SIG-M5 (cell line): ENCODE measurements at regions not wholly inside any gene's neighbourhood (a gene's known extent, or its start where the extent isn't known, plus 50 kb on each side); places are given as distances from the start of the nearest gene placed in this dataset.

ENCODE experiments used
- DNase-seq: peaks from one replicate; lab custom pipeline; 2025; lab: John Stamatoyannopoulos, UW

DNA sequence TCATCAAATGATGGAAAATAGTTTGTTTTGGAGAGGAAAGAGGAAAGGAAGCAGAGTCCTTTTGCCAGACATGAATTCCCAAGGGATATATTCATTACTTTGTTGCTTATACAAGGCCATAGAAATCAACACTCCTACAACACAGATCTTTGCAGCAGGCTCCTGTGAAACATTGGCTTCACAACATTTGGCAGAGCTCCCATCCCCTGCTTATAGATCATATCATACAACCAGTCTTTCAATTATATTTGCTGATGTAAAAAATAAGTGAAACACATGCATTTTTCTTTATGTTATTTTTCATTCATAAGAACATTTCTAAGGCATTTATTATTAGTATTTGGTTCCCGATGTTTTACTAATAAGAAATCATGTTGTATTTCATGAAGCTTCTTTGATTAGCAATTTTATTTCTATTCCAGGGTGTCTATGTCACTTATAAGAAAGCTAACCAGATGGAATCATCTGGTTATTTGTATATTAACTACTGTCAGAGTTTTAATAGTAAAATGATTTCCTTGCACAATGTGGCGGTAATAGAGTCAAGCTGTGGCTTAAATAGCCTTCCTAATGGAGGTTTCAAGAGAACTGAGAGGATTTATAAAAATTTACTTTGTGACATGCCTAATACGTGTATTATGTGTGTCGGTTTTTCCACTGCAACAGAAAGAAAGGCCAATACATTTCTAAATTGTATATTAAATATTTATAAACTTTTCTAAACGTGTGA lies 470.3 kb upstream of the NCAM2 start:
- no peak for DNase-seq

DNA sequence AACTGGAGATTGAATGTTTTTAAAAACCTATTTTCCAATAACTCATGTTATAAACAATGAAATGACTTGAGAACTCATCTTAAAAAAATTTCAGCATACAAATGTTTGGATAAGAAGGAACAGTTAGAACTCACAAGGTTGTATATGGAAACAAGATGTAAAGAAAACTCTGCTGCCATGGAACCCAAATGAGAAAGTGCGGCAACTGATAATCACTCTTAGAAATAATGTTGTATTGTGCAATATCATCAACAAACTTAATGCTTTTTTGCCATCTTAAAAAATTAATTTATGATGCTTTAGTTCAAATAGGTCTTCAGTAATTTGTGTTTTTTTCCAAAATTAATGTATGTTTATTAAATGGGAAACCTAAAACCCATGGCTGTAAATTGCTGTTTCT lies 461.1 kb upstream of the NCAM2 start:
- DNase-seq = no peak

DNA sequence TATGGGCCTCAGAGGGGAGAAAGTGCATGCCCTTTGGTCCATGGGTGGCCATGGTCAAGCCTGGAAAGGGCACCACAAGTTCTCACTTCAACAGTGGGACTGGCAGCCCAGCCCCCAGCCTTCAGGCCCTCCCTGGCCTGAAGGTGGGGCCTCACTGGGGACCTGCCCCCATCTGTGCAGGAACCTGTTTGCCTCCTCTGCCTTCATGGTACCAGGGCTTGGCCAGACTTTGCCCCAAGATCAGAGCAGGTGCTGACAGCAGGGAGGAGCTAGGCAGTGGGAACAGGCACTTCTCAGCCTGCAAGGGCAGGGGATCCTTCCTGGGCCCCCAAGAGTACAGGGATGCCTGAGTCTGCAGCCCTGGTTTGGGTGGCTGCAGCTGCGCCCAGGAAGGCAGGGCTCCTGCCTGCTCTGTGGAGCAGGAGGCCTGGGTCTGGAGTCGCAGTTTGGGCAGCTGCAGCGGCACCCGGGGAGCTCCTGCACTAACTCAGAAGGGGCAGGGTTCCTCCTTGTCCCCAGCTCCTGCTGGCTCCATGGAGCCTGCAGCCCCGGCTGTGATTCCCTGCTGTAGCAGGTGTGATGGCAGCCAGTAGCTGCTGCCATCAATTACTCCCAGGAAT lies 460.1 kb upstream of the NCAM2 start:
- no peak for DNase-seq

DNA sequence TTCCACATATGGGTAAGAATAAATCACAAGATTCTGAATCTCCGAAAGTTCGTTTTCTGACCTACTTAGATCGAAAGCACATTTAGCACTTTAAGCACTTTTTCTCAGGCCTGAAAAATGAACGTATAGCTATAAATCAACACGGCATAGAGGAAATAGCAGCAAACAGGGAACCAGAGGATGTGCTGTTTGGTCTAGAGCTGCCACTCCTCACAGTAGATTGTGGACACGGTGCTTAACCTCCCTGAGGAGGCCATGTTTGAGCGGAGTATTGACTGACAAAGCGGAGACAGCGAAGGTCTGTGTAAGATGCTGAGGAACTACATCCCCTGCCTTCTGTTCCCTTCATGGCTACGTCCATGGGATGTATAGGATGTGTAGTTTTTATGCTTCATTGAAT lies 452.8 kb upstream of the NCAM2 start:
- DNase-seq = no peak

DNA sequence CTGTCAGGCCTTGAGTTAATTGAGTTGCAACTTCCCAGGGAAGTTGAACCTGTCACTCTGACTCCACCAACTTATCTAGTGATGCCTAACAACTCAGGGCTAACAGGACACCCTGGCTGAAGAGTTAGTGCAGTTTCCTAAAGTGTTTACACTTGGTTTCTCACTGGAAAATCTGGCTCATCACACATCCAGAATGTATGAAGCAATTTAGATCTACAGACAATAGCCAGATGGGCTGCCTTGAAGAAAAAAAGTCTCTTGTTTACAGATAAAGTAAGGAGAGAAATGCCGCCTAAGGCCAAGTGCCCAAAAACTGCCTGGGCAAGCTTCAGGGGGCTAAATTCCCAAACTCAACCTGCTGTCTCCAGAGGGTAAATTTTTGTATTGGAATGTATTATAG lies 446.3 kb upstream of the NCAM2 start:
- no peak for DNase-seq

DNA sequence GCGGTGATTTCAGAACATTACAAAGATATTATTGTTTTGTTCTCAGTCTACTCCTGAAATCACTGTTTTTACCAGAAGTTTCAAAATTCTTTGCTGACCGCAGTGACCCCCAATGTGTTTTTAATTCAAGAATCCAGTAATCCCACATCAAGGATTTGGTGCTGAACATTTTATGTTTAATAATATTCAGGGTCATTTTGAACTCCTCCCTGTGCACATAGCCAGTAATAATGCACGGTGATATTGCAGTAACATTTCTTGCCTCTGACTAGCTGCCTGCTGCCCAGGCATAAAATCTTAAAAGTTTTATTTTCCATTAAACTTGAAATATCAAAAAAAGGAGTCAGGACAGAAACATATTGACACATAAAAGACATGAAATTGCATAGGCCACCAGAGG lies 443.4 kb upstream of the NCAM2 start:
- DNase-seq = no peak

DNA sequence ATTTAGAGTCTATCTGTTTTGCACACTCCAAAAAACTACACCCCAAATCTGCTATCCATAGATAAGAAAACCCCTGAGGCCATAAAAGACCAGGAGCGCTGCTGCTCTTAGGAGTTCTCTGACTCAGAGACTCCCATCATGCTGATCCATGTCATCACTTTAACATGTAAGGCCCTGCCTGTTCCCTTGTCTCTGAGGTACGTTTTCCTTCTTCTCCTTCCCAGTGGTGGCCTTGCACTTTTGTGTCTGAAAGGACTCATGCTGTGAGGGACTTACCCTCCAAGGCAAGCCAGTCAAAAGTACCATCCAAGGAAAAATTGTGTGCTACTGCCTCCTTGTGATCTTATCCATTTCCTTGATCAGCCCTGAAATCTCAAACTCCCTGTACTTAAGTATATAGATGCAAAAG lies 427.4 kb upstream of the NCAM2 start:
- no peak for DNase-seq

DNA sequence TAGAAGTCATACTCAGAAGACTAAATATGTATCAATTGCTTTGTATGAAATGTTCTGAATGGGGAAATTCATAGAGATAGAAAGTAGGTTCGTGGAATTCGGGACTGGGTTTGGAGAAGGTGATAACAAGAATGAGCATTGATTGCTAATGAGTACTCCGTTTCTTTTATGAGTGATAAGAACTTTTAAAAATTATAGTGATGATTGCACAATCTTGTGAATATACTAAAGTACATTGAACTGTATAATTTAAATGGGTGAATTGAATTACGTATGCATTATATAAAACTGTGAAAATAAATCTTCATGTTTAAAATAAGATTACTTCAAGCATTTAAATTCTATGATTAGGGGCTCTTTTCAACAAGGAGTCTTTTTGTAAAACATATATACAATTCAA lies 425.6 kb upstream of the NCAM2 start:
- DNase-seq = no peak

DNA sequence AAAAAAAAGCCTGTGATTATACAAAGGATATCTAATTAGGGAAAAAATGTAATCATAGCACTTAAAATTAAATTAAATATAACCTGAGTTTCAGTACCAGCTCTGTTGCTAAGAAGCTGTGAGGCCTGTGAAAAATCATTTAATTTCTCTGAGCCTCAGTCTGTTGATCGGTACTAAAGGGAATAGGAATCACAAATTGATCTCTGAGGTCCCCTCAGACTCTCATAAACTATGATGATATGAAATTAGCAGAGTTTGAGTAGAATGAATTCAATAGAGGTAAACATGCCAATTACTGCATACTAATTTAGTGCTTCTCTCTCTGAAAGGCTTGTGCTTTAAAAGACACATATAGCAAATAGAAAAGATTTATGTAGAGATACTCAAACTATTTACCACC lies 416.8 kb upstream of the NCAM2 start:
- no peak for DNase-seq

DNA sequence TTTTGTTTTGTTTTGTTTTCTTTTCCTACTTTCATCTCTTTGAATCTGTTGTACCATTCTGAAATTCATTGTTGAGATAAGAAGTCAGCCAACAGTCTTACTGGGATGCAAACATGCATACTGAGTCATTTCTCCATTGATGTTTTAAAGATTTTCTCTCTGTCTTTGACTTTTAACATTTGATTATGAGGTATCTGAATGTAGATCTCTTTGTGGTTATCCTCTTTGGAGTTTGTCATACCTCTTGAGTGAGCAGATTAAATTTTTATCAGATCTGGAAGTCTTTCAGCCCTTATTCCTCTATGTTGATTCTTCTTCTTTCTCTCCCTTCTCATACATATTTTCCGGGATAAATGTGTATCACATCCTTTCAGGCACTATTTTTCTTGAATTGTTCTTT lies 406.9 kb upstream of the NCAM2 start:
- no peak for DNase-seq

DNA sequence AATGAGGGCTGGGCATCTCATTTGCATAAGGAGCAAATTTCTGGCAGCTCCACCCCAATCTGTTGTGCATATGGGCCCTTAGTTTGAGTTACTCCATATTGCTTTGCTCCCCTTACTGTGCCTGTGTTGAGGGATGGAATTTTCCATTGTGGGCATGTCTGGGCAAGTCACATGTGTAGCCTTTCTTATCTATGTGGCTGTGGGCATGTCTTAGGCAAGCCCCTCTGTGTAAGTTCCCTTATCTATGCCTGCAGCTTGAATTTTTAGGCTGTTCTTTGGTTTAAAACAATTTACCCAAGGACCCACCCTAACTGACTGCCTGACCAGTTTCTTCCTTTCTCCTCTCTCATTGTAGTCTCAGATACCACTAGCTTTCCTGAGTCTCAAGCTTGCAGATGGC lies 405.7 kb upstream of the NCAM2 start:
- DNase-seq = no peak

DNA sequence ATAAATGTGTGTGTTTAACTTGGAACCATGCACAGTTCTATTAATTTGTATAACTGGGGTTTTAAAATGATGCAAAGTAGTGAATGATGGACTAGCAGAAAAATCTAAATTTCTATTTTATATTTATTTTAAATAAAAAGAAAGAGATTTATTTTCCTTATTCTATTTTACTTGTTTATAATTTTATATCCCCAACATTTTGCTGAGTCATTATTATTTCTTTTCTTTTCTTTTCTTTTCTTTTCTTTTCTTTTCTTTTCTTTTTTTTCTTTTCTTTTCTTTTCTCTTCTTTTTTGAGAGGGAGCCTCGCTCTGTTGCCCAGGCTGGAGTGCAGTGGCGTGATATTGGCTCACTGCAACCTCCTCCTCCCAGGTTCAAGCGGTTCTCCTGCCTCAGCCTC lies 395.0 kb upstream of the NCAM2 start:
- no peak for DNase-seq

DNA sequence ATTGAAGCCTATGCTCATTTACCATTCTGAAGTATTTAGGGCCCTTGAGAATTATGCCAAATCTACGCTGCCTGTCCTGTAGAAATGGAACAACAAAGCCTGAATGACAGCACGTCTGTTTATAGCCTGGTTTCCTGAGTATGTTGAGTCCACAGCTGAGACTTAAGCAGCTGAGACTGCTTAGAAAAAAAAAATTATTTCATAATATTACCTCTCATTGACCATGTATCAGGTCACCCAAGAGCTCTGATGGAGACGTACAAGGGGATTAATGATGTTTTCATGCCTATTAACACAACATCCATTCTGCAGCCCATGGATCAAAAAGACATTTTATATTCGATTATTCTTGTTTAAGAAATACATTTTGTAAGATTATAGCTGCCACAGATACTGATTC lies 387.2 kb upstream of the NCAM2 start:
- no peak for DNase-seq

DNA sequence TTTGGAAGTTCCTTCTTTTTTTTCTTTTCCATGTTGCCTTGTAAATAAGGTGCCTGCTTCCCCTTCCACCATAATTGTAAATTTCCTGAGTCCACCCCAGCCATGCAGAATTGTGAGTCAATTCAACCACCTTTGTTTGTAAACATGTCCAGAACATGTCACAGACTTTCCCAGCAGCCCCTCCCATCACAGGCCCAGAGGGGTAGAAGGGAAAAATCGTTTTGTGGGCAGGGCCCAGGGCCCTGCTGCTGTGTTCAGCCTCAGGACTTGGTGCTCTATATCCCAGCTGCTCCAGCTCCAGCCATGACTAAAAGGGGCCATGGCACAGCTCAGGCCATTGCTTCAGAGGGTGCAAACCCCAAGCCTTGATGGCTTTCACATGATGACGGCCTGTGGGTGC lies 384.6 kb upstream of the NCAM2 start:
- no peak for DNase-seq

DNA sequence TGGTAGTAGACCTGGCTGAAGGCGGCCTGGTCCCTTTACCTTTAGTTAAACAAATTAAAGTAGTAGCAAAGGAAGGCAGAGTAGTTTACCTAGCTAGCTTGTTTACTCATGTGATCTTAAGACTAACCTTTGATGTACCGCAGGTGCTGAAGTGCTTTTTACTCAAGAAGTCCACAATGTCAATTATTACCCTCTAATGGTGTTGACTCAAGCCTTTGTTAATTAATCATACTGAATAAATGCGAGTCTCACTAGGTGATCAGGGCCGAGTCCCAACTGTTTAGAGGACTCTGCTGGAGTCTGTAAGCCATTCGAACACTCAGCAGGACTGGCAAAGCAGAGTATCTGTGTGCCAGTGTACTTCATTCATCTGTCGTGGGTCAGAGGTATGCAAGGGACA lies 381.1 kb upstream of the NCAM2 start:
- DNase-seq = no peak

DNA sequence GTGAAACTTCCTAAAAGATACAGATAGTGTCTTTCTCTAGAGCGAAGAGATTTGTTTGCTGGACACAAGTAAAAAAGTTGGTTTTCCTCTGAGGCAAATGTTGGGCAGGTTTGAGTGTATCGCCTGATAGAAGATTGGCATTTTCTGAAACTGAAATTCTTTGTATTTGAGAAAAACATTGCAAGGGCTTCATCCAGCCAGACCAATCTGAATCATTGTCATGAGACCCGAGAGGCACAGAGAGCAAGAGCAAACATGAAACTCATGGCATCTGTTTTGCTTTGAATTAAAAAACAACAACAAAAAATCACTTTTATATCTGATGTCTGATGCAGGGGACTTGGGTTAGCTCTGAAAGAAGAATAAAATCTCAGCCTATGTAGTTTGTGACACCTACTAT lies 379.3 kb upstream of the NCAM2 start:
- DNase-seq = no peak

DNA sequence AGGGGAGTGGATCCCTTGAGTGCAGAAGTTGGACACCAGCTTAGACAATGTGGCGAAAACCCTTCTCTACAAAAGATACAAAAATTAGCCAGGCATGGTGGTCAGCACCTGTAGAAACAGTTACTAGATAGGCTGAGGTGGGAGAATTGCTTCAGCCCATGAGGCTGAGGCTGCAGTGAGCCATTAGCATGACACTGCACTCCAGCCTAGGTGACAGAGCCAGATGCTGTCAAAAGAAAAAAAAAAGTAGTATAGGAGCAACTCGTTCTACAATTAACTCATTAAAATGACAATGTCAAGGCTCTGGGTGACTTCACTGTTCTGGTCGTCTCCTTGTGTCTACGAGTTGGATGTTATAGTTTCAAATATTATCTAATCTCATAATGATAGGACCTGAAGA lies 370.6 kb upstream of the NCAM2 start:
- DNase-seq = no peak

DNA sequence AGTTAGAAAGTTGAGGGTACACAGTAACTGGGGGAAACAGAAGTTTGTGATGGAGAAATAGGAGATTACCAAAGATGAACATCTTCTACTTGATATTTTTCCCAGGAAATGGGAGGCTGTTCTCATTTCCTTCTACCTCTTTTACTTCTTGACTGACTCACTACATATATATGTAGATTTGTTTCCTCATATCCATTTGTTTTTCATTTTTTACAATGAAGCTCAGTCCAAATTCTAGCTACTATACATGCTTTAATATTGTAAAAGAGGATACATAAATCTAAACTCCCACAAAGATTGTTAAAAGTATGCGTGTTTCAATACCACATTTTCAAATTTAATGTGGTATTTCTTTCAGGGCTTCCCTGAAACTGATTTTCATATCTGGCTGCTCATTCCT lies 366.6 kb upstream of the NCAM2 start:
- no peak for DNase-seq

DNA sequence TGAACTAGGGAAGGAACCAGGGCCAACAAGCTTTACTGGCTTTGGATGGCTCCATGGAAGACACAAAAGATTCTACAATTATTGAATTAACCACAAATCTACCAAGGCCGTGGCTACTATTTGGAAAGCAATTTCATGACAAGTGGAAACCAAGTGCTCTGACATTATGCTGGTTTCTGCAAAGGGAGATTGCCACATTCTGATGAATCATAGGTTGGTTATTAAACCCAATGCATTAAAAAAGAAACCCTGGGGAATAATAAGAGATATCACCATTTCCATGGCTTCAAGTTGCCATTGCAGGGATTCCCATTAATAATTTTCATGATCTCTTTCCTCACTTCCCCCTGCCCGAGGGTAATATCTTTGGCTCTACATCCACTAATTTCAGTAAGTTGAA lies 359.2 kb upstream of the NCAM2 start:
- DNase-seq = no peak

DNA sequence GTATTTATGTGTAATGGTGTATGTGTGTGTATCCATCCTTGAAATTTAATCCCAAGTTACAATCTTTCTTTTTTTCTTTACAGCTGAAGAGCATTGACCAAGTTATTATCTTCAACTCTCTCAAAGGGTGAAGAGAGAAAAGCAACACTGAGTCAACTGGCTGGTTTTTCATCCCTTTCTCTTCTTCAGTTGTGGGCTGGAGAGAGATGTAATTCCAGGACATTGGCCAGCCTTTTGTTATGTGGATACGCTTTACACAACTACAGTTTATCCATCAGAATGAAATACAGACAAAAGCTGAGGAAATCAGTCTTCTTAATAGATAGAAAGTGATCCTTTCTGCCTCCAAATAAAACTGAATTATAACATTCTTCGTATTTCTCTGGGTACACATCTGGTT lies 357.0 kb upstream of the NCAM2 start:
- DNase-seq = no peak

DNA sequence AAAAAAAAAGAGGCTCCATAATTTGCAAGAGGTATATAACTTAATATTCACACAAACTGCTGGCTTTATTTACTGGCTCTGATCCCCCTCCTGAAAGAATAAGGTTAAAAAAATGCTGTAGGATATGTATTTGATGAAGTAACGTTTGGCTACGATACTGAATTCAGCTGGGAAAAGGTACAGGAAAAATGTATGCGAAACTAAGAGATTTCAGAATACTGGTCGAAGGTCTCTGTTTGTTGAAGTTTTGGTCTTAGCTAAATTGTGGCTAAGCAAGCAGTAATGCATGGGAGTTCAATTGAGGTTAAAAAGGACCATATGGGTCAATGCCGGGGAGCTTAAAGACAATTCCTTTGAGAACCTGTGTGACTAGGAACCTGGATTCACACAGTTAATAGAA lies 355.5 kb upstream of the NCAM2 start:
- DNase-seq = no peak

DNA sequence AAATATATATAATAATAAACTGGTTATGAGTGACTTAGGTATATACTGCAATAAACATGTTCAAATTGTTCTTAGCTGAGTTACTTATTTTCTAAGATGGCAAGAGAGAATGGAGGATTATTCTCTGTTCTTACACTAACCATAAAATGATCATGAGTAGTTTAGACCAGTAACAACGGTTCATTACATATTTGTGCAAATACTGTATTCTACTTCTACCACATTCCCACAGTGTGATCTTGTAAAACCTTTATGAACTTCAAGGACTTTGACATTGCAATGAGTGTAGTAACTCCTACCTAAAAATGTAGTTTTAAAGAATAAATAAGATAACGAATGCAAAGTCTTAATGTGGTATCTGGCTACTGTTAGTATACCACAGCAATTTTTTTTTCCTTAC lies 353.7 kb upstream of the NCAM2 start:
- DNase-seq = no peak

DNA sequence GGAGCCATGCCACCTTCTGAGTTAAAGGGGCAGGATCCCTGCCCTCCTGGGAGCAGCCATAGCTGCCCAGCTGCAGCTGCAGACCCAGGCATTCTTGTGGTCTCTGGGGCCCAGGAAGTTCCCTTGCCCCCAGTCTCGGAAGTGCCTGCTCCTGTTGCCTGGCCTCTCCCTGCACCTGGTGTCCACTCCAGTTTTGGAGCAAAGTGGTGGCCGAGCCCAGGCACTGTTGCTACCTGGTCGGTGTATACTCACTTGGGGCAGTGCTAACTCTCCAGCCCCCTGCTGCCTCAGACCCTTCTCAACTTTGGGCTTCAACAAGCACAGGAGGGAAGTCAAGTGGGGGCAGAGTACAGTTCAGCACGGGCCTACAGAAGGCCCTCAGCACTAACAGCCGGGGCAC lies 352.9 kb upstream of the NCAM2 start:
- DNase-seq = no peak

DNA sequence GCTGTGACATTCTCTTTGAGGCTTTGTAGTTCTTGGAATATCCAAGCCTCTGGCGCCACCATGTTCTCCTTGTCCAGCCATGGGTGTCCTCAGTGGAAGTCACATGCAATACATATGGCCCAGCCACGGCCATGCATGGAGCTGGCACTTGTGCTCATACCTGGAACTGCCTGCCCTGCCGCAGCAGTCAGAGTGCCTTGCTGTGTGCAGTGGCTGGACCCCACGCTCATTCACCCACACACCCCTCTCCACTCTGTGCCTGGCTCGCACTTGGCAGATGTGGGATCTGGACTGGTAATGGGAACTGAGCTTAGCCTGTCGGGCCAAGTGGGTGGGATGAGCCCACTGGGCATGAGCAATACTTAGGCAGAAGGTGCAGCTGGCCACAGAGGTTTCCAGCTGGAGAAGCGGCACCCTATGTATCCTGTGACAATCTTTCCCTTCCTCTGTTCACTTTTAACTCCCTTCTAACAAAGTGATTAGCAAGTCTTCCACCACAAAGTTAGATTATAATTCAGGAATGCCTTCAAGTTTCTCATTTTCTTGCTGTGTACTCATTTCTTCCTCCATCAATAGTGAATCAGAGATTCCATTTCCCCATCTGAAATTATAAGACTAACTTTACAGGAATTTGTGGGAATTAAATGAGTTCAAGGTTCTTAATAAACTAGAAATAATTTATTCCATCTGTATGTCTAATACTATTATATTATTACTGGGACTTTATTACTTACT lies 351.6 kb upstream of the NCAM2 start:
- no peak for DNase-seq
